K562 (cell line): ENCODE measurements at regions not wholly inside any gene's neighbourhood (a gene's known extent, or its start where the extent isn't known, plus 50 kb on each side); places are given as distances from the start of the nearest gene placed in this dataset.

Experiments
- ATAC-seq: fragments of 200-7000 bp; cut with Tn5 transposase; 3 replicates; pipeline ENCODE4 v1.9.1; 2020; ENCODE audit warnings: moderate library complexity
- BruUV-seq: library from RNA; stranded (reverse); fragments of 400-500 nt; replicated peaks from 2 replicates; lab custom pipeline; 2021; lab: Mats Ljungman, UMichigan
- CTCF ChIA-PET: fragments of 300-600 bp; formaldehyde crosslinking; extraction: SDS; loops from one replicate; lab custom pipeline; 2021; ENCODE audit warnings: low intra/inter-chr PET ratio; lab: Yijun Ruan, JAX
- POLR2A ChIA-PET: fragments of 300-600, 350-650 bp; sonication (Branson Sonifier 250); formaldehyde crosslinking; extraction: SDS; loops from one replicate; lab custom pipeline; 2021; ENCODE audit warnings: antibody characterized with exemption, inconsistent platforms; lab: Yijun Ruan, JAX
- DNase-seq, 4 experiments: peaks; one replicate each; pipeline versions ENCODE4 v3.0.0 to v3.0.0-alpha.2; 2011 to 2018; ENCODE audit warnings: low spot score in 3 of 4, mixed read lengths in 3 of 4; ENCODE audit errors: extremely low read depth in 1 of 4
- FAIRE-seq: peaks from 2 replicates; lab custom pipeline; 2011; peaks lifted over from hg19 to GRCh38; lab: Jason Lieb, UNC
- H2AFZ ChIP-seq: 2 replicates; pipeline ENCODE4 v1.6.0; 2011; ENCODE audit warnings: low read depth, low read length, control low read depth, inconsistent platforms
- H3K27ac ChIP-seq: fragments of 200-600 bp; 3 replicates; pipeline ENCODE4 v1.8.0; 2011; ENCODE audit warnings: low read depth, mild to moderate bottlenecking, control low read depth, inconsistent platforms, low read length, moderate library complexity, mixed read lengths; ENCODE audit errors: extremely low read depth
- H3K27me3 ChIP-seq, 2 experiments: fragments of 300-600 bp in 1 of 2; 2 replicates in 1 of 2; 3 replicates in 1 of 2; pipeline versions ENCODE4 v1.6.0 to v1.8.0; 2011; ENCODE audit warnings: inconsistent platforms in 2 of 2, low read length in 2 of 2, mild to moderate bottlenecking in 1 of 2, mixed read lengths in 1 of 2, moderate library complexity in 1 of 2; ENCODE audit not compliant: control insufficient read depth in 2 of 2, insufficient read depth in 2 of 2
- H3K36me3 ChIP-seq: fragments of 300-600 bp; 3 replicates; pipeline ENCODE4 v1.8.0; 2011; ENCODE audit warnings: mild to moderate bottlenecking, low read length, inconsistent platforms; ENCODE audit not compliant: control insufficient read depth, insufficient read depth
- H3K4me1 ChIP-seq, 2 experiments: fragments of 200-600 bp in 1 of 2; replicated peaks in 1 of 2; 2 replicates in 1 of 2; 3 replicates in 1 of 2; pipeline versions ENCODE4 v1.5.1 to v1.8.0; 2011; ENCODE audit warnings: inconsistent platforms in 2 of 2, low read length in 2 of 2, mild to moderate bottlenecking in 1 of 2, mixed read lengths in 1 of 2, moderate library complexity in 1 of 2; ENCODE audit not compliant: control insufficient read depth in 2 of 2, insufficient read depth in 2 of 2
- H3K4me2 ChIP-seq: 2 replicates; pipeline ENCODE4 v1.6.1; 2011; ENCODE audit warnings: low read length, control low read depth, inconsistent platforms, mixed read lengths; ENCODE audit not compliant: insufficient read depth
- H3K4me3 ChIP-seq: fragments of 200-600 bp; sonication (generic), shearing (Covaris generic); 2 replicates; pipeline ENCODE4 v1.5.1; 2016; ENCODE audit warnings: control low read depth, inconsistent platforms
- H3K79me2 ChIP-seq: fragments of 200-600 bp; 3 replicates; pipeline ENCODE4 v1.8.0; 2011; ENCODE audit warnings: low read length, inconsistent platforms; ENCODE audit not compliant: control insufficient read depth, insufficient read depth
- H3K9ac ChIP-seq, 2 experiments: 2 replicates each; pipeline versions ENCODE4 v1.6.0 to v1.6.1; 2011; ENCODE audit warnings: low read depth in 2 of 2, low read length in 2 of 2, control low read depth in 1 of 2, inconsistent platforms in 1 of 2, mild to moderate bottlenecking in 1 of 2, mixed read lengths in 1 of 2; ENCODE audit not compliant: insufficient read depth in 1 of 2
- H3K9me1 ChIP-seq: one replicate; pipeline ENCODE4 v1.6.0; 2011; ENCODE audit warnings: inconsistent platforms, mild to moderate bottlenecking, low read length, moderate library complexity; ENCODE audit not compliant: control insufficient read depth, insufficient read depth
- H3K9me3 ChIP-seq: replicated peaks from 2 replicates; pipeline ENCODE4 v1.5.1; 2011; ENCODE audit warnings: low read depth, low read length, inconsistent platforms; ENCODE audit not compliant: control insufficient read depth, insufficient read depth
- H4K20me1 ChIP-seq: replicated peaks from 2 replicates; pipeline ENCODE4 v1.6.1; 2011; ENCODE audit warnings: low read length, inconsistent platforms, mixed read lengths; ENCODE audit not compliant: control insufficient read depth, insufficient read depth
- ARID3B ChIP-seq: fragments of 250-450 bp; sonication (Bioruptor Pico); IDR thresholded peaks from 2 replicates; pipeline ENCODE4 v1.4.0; 2020; ENCODE audit warnings: borderline replicate concordance
- ARID4B ChIP-seq: sonication (generic); formaldehyde crosslinking; IDR thresholded peaks from 2 replicates; pipeline ENCODE4 v1.8.0; 2022; ENCODE audit warnings: mild to moderate bottlenecking, missing genetic modification reagents
- CTBP1 ChIP-seq: fragments of 450-650 bp; IDR thresholded peaks from 2 replicates; pipeline ENCODE4 v1.6.1; 2016; ENCODE audit warnings: borderline replicate concordance
- JUN ChIP-seq, 2 experiments: sonication (generic) in 1 of 2; formaldehyde crosslinking in 1 of 2; IDR thresholded peaks; 2 replicates each; pipeline versions ENCODE4 v1.6.1 to v1.8.0; 2012 to 2022; ENCODE audit warnings: borderline replicate concordance in 2 of 2, mild to moderate bottlenecking in 2 of 2, improper control_type of control experiment in 1 of 2, low read depth in 1 of 2, low read length in 1 of 2, missing genetic modification reagents in 1 of 2
- JUND ChIP-seq, 2 experiments: IDR thresholded peaks; 2 replicates in 1 of 2; 3 replicates in 1 of 2; pipeline ENCODE4 v1.6.1; 2011; ENCODE audit warnings: borderline replicate concordance in 2 of 2, low read depth in 2 of 2, low read length in 2 of 2, improper control_type of control experiment in 1 of 2, missing biosample characterization in 1 of 2, missing genetic modification characterization in 1 of 2, missing genetic modification reagents in 1 of 2
- KAT2B ChIP-seq: IDR thresholded peaks from one replicate; pipeline ENCODE4 v1.6.1; 2012; ENCODE audit warnings: low read depth, mild to moderate bottlenecking, control low read depth, inconsistent platforms, low read length, moderate library complexity
- MBD2 ChIP-seq: sonication (generic); IDR thresholded peaks from 2 replicates; pipeline ENCODE4 v1.6.1; 2016; ENCODE audit warnings: low read depth, borderline replicate concordance
- NCOA4 ChIP-seq: fragments of 450-650 bp; IDR thresholded peaks from 2 replicates; pipeline ENCODE4 v1.6.1; 2018; ENCODE audit warnings: mild to moderate bottlenecking; ENCODE audit not compliant: partially characterized antibody
- TCFL5 ChIP-seq: fragments of 250-450 bp; sonication (Bioruptor Pico); conservative IDR thresholded peaks from 2 replicates; pipeline ENCODE4 v1.6.1; 2021; ENCODE audit warnings: mild to moderate bottlenecking, moderate library complexity, matching md5 sums
- TSC22D4 ChIP-seq: fragments of 450-650 bp; IDR thresholded peaks from 2 replicates; pipeline ENCODE4 v1.6.1; 2016; ENCODE audit warnings: missing genetic modification characterization, missing biosample characterization, control low read depth
- ZBTB1 ChIP-seq: sonication (generic); formaldehyde crosslinking; IDR thresholded peaks from 2 replicates; pipeline ENCODE4 v1.8.1; 2023; ENCODE audit warnings: missing genetic modification reagents, low read depth, mild to moderate bottlenecking, borderline replicate concordance
- ZNF175 ChIP-seq: fragments of 200-800 bp; sonication (Bioruptor generic); IDR thresholded peaks from 2 replicates; pipeline ENCODE4 v1.6.1; 2016; ENCODE audit warnings: low read depth, mild to moderate bottlenecking, missing genetic modification characterization, missing compliant biosample characterization
- ZNF77 ChIP-seq: fragments of 250-450 bp; sonication (Bioruptor Pico); IDR thresholded peaks from 2 replicates; pipeline ENCODE4 v1.5.0; 2020
- WGBS: fragments of 100-300 bp; shearing (Covaris generic); methylation state at CpG from one replicate; pipeline ENCODE4 v1.1.6; 2016; ENCODE audit warnings: low coverage, mixed read lengths; ENCODE audit not compliant: insufficient coverage; ENCODE audit errors: missing lambda C conversion rate; 5-methylcytosine and 5-hydroxymethylcytosine counted together
- in situ Hi-C: fragments of 300-500 bp; cut with MboI; formaldehyde crosslinking; loops from 4 replicates; pipeline ENCODE4 v1.15.0; 2018; ENCODE audit warnings: inconsistent platforms, mixed read lengths
- intact Hi-C: fragments of 100-400 bp; cut with micrococcal nuclease; formaldehyde crosslinking; loops from 2 replicates; pipeline ENCODE4 v1.14.2; 2022

GRCh38 chr2:240301256-240301795 is 134.1 kb upstream of the GPC1 start (continued):
- TF ChIP-seq NCOA4 (no peak), ZNF77 (CRISPR knock-in tag) (no peak), CTBP1 (no peak), MBD2 (no peak), ZNF175 (CRISPR knock-in tag) (no peak)
- TF ChIP-seq, all 486 proteins: peak for 0

- FAIRE-seq (no peak), ATAC-seq (no peak), DNase-seq (no peak)
- in situ Hi-C loops (no loop called here), intact Hi-C loops (no loop called here)
- no peak overlapping the region for H3K27ac ChIP-seq
- H3K79me2 ChIP-seq: no peaks in the 10 kb centered on the region
- no peaks in the 10 kb centered on the region for H4K20me1 ChIP-seq
- no peak overlapping the region for H2AFZ ChIP-seq
- H3K36me3 ChIP-seq: no peaks in the 10 kb centered on the region
- POLR2A ChIA-PET: no interaction called here
- CTCF ChIA-PET: no interaction called here
- H3K9me3 ChIP-seq: no peaks in the 10 kb centered on the region
- BruUV-seq: no TSS peak
- no peak overlapping the region for H3K9ac ChIP-seq
- no peaks in the 10 kb centered on the region for H3K9me1 ChIP-seq
- H3K4me1 ChIP-seq: no peaks in the 10 kb centered on the region
- 4% methylated on average over 4 of the region's 5 CpGs for WGBS
- H3K4me3 ChIP-seq: no peak overlapping the region
- H3K27me3 ChIP-seq: peaks cover 0 to 63% of the 10 kb centered on the region in 2 experiments; a peak in 3 of 5 replicates
- H3K4me2 ChIP-seq: no peak overlapping the region
- TF ChIP-seq KAT2B: no peak
- no peak for TF ChIP-seq TSC22D4
- no peak for TF ChIP-seq JUND (IDR thresholded peaks at IDR 0.05; ENCODE audit: borderline replicate concordance, low read depth, low read length)
- no peak for TF ChIP-seq JUND (tag; IDR thresholded peaks at IDR 0.05; ENCODE audit: borderline replicate concordance, low read depth, low read length)
- TF ChIP-seq ZBTB1 (CRISPR knock-in tag): no peak
- TF ChIP-seq TCFL5 (CRISPR knock-in tag): no peak
- TF ChIP-seq ARID3B: no peak
- no peak for TF ChIP-seq ARID4B (CRISPR knock-in tag)
- TF ChIP-seq JUN (IDR thresholded peaks at IDR 0.05; ENCODE audit: borderline replicate concordance, low read depth, low read length): no peak
- no peak for TF ChIP-seq JUN (CRISPR knock-in tag; IDR thresholded peaks at IDR 0.05; ENCODE audit: borderline replicate concordance)
Observed at GRCh38 chr2:240302041-240302440, 133.4 kb upstream of the GPC1 start.
